ENCODE measurements at regions not wholly inside any gene's neighbourhood (a gene's known extent, or its start where the extent isn't known, plus 50 kb on each side); places are given as distances from the start of the nearest gene placed in this dataset.

DNA sequence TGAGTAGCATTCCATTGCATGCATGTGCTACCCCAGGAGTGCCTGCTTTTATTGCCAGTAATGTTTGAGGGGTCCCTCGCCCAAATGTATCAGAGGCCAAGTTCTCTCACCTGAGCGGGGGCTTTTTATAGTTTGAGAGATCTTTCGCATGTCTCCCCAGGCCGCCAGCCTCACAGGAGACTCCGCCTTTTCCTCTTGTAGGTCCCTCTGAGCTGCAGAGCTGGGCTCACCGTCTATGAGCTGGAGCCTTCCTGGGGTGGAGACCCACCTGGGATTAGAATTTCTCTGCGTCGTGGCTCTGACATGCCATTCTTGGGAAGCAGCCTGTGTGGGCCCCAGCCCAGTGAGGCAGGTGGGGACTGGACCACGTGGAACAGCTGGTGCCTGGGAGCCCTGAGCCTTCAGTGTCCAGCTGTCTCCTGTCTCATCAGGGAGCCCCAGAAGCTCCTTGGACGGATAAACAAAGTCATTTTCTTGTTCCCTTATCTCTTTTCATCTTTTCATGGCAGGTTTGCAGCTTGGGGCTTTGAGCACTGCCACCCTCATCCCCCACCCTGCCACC is 261.7 kb upstream of the CRY1 start:
- Histone ChIP-seq H3K4me1 (ENCODE audit: insufficient read depth) (no peaks in the 10 kb centered on the region), H4K20me1 (replicated peaks; ENCODE audit: insufficient read depth) (no peaks in the 10 kb centered on the region), H3K79me2 (replicated peaks; ENCODE audit: insufficient read depth) (no peaks in the 10 kb centered on the region), H3F3A (replicated peaks; ENCODE audit: low read depth) (no peaks in the 10 kb centered on the region), H3K4me3 (no peak overlapping the region), H3K4me2 (no peak overlapping the region), H3K36me3 (ENCODE audit: insufficient read depth) (no peaks in the 10 kb centered on the region; the same call in 1 of the 2 replicates), H3K27ac (ENCODE audit: low read depth) (no peak overlapping the region), H2AFZ (no peak overlapping the region), H3K9me2 (ENCODE audit: insufficient read depth) (no peaks in the 10 kb centered on the region), H3K27me3 (ENCODE audit: insufficient read depth) (no peaks in the 10 kb centered on the region)
- H3K36me3 Mint-ChIP-seq (ENCODE audit: low read depth): peaks cover 8% of the 10 kb centered on the region; the same call in 2 of the 3 replicates
- TF ChIP-seq, protein P1, sequence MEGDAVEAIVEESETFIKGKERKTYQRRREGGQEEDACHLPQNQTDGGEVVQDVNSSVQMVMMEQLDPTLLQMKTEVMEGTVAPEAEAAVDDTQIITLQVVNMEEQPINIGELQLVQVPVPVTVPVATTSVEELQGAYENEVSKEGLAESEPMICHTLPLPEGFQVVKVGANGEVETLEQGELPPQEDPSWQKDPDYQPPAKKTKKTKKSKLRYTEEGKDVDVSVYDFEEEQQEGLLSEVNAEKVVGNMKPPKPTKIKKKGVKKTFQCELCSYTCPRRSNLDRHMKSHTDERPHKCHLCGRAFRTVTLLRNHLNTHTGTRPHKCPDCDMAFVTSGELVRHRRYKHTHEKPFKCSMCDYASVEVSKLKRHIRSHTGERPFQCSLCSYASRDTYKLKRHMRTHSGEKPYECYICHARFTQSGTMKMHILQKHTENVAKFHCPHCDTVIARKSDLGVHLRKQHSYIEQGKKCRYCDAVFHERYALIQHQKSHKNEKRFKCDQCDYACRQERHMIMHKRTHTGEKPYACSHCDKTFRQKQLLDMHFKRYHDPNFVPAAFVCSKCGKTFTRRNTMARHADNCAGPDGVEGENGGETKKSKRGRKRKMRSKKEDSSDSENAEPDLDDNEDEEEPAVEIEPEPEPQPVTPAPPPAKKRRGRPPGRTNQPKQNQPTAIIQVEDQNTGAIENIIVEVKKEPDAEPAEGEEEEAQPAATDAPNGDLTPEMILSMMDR (conservative IDR thresholded peaks at IDR 0.05; ENCODE audit: low read depth in 2 of 2): no peak
- TF ChIP-seq ZNF114 (CRISPR knock-in tag; IDR thresholded peaks at IDR 0.05): no peak
- TF ChIP-seq ZNF331 (CRISPR knock-in tag; IDR thresholded peaks at IDR 0.05; ENCODE audit: low read depth): no peak
- TF ChIP-seq STAT1 (IDR thresholded peaks at IDR 0.05; ENCODE audit: unreplicated experiment): no peak
- TF ChIP-seq, protein P2, sequence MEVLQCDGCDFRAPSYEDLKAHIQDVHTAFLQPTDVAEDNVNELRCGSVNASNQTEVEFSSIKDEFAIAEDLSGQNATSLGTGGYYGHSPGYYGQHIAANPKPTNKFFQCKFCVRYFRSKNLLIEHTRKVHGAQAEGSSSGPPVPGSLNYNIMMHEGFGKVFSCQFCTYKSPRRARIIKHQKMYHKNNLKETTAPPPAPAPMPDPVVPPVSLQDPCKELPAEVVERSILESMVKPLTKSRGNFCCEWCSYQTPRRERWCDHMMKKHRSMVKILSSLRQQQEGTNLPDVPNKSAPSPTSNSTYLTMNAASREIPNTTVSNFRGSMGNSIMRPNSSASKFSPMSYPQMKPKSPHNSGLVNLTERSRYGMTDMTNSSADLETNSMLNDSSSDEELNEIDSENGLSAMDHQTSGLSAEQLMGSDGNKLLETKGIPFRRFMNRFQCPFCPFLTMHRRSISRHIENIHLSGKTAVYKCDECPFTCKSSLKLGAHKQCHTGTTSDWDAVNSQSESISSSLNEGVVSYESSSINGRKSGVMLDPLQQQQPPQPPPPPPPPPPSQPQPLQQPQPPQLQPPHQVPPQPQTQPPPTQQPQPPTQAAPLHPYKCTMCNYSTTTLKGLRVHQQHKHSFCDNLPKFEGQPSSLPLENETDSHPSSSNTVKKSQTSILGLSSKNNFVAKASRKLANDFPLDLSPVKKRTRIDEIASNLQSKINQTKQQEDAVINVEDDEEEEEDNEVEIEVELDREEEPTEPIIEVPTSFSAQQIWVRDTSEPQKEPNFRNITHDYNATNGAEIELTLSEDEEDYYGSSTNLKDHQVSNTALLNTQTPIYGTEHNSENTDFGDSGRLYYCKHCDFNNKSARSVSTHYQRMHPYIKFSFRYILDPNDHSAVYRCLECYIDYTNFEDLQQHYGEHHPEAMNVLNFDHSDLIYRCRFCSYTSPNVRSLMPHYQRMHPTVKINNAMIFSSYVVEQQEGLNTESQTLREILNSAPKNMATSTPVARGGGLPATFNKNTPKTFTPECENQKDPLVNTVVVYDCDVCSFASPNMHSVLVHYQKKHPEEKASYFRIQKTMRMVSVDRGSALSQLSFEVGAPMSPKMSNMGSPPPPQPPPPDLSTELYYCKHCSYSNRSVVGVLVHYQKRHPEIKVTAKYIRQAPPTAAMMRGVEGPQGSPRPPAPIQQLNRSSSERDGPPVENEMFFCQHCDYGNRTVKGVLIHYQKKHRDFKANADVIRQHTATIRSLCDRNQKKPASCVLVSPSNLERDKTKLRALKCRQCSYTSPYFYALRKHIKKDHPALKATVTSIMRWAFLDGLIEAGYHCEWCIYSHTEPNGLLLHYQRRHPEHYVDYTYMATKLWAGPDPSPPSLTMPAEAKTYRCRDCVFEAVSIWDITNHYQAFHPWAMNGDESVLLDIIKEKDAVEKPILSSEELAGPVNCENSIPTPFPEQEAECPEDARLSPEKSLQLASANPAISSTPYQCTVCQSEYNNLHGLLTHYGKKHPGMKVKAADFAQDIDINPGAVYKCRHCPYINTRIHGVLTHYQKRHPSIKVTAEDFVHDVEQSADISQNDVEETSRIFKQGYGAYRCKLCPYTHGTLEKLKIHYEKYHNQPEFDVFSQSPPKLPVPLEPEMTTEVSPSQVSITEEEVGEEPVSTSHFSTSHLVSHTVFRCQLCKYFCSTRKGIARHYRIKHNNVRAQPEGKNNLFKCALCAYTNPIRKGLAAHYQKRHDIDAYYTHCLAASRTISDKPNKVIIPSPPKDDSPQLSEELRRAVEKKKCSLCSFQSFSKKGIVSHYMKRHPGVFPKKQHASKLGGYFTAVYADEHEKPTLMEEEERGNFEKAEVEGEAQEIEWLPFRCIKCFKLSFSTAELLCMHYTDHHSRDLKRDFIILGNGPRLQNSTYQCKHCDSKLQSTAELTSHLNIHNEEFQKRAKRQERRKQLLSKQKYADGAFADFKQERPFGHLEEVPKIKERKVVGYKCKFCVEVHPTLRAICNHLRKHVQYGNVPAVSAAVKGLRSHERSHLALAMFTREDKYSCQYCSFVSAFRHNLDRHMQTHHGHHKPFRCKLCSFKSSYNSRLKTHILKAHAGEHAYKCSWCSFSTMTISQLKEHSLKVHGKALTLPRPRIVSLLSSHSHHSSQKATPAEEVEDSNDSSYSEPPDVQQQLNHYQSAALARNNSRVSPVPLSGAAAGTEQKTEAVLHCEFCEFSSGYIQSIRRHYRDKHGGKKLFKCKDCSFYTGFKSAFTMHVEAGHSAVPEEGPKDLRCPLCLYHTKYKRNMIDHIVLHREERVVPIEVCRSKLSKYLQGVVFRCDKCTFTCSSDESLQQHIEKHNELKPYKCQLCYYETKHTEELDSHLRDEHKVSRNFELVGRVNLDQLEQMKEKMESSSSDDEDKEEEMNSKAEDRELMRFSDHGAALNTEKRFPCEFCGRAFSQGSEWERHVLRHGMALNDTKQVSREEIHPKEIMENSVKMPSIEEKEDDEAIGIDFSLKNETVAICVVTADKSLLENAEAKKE (CRISPR knock-in tag; IDR thresholded peaks at IDR 0.05): no peak
- no peak for TF ChIP-seq POLR2AphosphoS5 (IDR thresholded peaks at IDR 0.05; ENCODE audit: low read depth)
- TF ChIP-seq NANOG (IDR thresholded peaks at IDR 0.05; ENCODE audit: borderline replicate concordance): no peak
- TF ChIP-seq, protein P3, sequence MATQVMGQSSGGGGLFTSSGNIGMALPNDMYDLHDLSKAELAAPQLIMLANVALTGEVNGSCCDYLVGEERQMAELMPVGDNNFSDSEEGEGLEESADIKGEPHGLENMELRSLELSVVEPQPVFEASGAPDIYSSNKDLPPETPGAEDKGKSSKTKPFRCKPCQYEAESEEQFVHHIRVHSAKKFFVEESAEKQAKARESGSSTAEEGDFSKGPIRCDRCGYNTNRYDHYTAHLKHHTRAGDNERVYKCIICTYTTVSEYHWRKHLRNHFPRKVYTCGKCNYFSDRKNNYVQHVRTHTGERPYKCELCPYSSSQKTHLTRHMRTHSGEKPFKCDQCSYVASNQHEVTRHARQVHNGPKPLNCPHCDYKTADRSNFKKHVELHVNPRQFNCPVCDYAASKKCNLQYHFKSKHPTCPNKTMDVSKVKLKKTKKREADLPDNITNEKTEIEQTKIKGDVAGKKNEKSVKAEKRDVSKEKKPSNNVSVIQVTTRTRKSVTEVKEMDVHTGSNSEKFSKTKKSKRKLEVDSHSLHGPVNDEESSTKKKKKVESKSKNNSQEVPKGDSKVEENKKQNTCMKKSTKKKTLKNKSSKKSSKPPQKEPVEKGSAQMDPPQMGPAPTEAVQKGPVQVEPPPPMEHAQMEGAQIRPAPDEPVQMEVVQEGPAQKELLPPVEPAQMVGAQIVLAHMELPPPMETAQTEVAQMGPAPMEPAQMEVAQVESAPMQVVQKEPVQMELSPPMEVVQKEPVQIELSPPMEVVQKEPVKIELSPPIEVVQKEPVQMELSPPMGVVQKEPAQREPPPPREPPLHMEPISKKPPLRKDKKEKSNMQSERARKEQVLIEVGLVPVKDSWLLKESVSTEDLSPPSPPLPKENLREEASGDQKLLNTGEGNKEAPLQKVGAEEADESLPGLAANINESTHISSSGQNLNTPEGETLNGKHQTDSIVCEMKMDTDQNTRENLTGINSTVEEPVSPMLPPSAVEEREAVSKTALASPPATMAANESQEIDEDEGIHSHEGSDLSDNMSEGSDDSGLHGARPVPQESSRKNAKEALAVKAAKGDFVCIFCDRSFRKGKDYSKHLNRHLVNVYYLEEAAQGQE (IDR thresholded peaks at IDR 0.05; ENCODE audit: unreplicated experiment): no peak
- TF ChIP-seq, protein P4, sequence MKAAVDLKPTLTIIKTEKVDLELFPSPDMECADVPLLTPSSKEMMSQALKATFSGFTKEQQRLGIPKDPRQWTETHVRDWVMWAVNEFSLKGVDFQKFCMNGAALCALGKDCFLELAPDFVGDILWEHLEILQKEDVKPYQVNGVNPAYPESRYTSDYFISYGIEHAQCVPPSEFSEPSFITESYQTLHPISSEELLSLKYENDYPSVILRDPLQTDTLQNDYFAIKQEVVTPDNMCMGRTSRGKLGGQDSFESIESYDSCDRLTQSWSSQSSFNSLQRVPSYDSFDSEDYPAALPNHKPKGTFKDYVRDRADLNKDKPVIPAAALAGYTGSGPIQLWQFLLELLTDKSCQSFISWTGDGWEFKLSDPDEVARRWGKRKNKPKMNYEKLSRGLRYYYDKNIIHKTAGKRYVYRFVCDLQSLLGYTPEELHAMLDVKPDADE (IDR thresholded peaks at IDR 0.05): no peak
- no peak for TF ChIP-seq CREB1 (CRISPR knock-in tag; IDR thresholded peaks at IDR 0.05; ENCODE audit: low read depth)
- no peak for TF ChIP-seq EZH2phosphoT487 (IDR thresholded peaks at IDR 0.05; ENCODE audit: unreplicated experiment)
- no peak for DNase-seq (ENCODE audit: low spot score)
- no peaks in the 10 kb centered on the region for H3K4me1 Mint-ChIP-seq
- no peak overlapping the region for H3K27ac Mint-ChIP-seq
- H3K27me3 Mint-ChIP-seq (ENCODE audit: insufficient read depth, low read depth, poor library complexity): peaks cover 3% of the 10 kb centered on the region
- ATAC-seq: no peak
- H3K9me3 Mint-ChIP-seq: peaks cover 19% of the 10 kb centered on the region
- no peak overlapping the region for H3K4me3 Mint-ChIP-seq

Measured in GM23338 (cell line).